ENCODE measurements at regions not wholly inside any gene's neighbourhood (a gene's known extent, or its start where the extent isn't known, plus 50 kb on each side); places are given as distances from the start of the nearest gene placed in this dataset.

DNA sequence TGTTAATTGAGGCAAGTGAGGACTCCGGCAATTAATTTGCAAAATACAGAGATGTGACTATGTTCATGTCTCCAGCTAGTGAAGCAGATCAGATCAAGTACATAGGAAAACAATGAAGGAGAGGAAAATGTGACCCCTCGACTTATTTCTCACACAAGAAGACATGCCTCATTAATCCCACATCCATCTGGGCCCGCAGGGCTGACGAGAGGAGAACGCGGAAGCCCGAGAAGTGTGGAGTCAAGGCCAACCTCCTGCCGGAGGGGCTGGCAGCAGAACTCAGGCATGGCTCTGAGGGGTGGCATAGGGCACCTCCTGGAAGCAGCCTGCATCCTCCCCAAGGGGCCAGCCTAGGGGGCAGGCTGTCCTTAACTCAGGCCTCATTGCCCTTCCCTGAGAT is 54.4 kb downstream of the ZNF503 start:
- no peak for DNase-seq (ENCODE audit: low read depth)

DNA sequence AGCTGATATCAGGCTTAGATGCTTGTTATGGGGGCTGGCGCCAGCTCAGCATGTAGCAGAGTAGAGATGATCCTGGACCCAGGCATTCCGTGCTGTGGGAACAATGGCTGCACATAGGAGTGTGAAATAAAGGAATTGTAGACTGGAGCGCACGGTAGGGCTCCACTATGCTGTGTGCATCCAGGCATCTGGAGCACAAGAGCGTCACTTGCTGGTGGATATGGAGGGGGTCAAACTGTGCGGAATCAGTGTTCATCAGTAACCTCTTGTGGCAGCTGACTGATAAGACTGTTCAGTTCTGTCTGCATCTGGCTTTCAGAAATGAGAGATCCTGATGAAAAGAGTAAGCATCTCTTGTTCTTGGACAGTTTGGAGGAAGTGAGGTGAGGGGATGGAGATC is 55.8 kb downstream of the ZNF503 start:
- DNase-seq (ENCODE audit: low read depth) = no peak

DNA sequence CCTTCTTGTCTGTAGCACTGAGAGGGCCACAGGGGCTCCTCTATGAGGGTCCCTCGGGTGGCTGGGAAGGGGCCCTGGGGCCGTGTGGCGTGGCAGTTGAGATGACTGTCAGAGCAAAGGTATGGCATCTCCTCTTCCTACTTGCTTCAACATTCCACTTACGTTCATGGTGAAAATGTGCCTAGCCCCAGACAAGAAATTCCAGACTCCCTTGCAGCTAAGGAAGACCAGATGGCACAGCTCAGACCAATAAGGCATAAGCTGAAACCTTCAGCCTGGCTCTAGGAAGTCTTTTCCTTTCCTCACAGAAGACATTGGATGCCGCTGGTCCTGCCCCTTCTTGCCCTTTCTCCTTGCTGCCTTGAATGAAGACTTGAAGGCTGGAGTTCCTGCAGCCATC is 57.4 kb downstream of the ZNF503 start:
- DNase-seq (ENCODE audit: low read depth) = no peak

DNA sequence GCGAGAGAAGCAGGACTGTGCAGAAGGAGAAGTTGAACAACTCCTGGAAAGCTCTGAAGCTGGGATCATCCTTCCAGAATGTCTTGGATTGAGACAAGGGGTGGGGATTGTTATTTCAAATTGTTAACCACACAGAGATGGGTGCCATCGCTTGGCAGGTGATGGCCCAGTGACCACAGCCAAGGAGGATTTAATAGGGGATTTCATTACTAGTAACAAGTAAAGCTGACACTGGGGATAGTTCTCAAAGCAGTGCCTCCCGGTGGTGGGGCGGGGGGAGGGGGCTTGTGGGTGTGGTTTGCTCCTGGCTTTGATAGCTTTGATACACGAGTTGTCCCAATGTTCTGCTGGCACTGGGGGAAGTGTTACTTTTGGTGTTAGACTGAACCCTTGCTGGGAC is 59.2 kb downstream of the ZNF503 start:
- DNase-seq (ENCODE audit: low read depth) = no peak

DNA sequence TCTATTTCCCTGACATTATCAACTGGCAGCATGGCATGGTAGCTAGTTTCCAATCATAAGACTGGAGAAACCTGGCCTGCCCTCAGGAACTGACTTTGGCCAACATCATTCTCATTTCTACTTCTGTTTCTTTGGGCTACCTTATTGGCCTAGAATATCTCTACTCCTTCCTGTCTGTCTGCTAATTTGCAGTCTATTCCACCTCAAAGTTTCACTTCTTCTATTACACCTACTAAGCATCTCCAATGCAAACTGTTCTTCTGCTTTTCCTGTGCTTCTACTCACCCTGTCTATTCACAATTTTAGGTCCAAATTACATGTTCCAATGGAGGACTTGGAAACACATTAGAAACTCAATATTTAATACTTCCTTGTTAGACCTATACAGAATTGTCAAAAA is 65.6 kb downstream of the ZNF503 start:
- no peak for DNase-seq (ENCODE audit: low read depth)

DNA sequence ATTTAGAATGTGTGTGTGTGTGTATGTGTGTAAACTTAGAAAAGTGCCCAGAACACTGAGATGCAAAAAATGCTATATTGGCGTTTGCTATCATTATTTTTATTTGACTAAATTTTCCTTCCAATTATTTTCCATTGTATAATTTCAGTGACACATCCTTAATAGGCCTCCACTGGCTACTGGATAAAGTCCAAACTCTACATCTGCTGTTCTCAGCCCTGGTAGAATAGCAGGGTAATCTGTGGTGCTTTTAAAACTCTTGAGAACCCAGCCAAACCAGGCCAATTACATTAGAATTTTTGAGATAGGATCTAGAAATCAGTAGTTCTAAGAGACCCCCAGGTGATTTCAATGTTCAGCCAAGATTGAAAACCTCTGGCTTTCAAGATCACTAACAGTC is 66.4 kb downstream of the ZNF503 start:
- DNase-seq (ENCODE audit: low read depth) = no peak

DNA sequence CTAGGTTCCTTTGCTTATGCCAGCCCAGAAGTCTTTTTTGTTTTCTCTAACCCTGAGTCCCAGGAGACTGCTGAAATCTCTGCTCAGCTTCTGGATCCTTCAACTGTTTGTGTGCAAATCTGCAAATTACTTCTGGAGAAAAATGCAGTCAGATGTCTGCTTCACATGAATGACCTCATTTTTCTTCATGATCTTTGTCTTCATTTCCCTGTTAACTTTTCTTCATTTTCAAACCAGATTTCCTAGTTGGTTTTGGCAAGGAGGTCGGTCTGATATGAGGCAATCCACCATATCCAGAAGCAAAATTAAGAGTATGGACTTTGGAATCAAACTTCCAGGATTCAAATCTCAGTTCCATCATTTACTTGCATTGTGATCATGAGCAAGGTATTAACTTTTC is 66.8 kb downstream of the ZNF503 start:
- no peak for DNase-seq (ENCODE audit: low read depth)

DNA sequence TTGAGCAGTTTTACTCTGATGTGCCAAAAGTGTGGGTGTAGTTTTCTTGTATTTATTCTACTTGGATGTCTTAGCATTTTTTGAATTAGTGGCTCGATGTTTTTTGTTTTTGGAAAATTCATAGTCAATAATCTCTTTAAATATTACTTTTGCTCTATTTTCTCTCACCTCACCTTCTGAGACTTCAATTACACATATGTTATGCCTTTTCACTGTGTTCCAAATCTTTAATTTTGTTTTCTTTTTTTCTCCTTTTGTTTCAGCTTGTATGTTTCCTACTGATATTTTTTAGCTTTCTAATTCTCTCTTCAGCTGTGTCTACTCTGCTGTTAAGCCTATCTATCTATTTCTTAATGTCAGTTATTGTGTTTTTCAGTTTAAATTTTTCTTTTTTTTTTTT is 69.5 kb downstream of the ZNF503 start:
- DNase-seq (ENCODE audit: low read depth) = no peak

DNA sequence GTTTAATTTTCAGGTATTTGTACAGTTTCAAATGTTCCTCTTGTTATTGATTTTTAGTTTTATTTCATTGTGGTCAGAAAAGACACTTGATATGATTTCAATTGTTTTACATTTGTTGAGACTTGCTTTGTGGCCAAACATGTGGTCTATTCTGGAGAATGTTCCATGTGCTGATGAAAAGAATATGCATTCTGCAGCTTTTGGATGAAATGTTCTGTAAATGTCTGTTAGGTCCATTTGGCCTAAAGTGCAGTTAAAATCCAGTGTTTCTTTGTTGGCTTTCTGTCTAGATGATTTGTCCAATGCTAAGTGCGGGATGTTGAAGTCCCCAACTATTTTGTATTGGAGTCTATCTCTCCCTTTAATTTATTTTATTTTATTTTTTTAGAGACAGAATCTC is 70.5 kb downstream of the ZNF503 start:
- no peak for DNase-seq (ENCODE audit: low read depth)

DNA sequence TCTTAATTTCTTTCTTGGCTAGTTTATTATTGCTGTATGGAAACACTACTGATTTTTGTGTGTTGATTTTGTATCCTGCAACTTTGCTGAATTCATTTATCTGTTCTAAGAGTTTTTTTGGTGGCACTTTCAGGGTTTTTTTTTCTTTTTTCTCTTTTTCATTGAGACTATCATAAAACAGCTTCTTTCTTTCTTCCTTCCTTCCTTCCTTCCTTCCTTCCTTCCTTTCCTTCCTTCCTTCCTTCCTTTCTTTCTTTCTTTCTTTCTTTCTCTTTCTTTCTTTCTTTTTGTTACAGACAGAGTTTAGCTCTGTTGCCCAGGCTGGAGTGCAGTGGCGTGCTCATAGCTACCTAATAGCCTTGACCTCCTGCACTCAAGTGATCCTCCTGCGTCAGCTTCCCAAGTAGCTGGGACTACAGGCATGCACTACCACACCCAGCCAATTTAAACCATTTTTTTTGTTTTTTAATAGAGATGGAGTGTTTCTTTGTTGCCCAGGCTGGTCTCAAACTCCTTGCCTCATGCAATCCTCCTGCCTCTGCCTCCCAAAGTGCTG is 72.3 kb downstream of the ZNF503 start:
- DNase-seq (ENCODE audit: low read depth) = no peak

DNA sequence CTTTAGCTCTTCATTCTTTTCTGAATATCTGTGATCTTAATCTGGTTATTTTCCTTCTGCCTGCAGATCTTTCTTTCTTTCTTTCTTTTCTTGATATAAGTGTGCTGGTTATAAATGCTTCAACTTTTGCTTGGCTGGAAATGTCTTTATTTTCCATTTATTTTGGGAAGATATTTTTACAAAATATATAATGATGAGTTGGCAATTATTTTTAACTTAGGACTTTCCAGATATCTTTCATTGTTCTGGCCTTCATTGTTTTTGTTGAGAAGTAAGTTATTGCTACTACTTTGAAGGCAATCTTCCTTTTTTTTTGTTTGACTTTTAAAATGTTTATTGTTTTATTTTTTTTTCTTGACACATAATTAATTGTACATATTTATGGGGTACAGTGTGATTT is 75.3 kb downstream of the ZNF503 start:
- DNase-seq (ENCODE audit: low read depth) = no peak

DNA sequence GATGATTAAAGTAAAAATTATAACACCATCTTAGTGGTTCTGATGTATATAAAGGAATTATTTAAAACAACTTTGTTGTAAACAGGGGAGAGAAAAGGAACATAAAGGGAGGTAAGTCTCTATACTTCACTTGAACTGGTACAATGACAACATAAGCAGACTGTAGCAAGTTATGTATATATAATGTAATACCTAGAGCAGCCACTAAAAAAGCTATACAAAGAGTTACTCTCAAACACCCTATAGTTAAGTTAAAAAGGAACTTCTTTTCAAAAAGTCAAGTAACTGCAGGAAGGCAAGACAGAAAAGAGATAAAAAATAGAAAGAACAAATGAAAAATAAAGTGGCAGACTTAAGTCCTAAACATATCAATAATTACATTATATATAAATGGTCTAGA is 82.3 kb downstream of the ZNF503 start:
- DNase-seq (ENCODE audit: low read depth) = no peak

DNA sequence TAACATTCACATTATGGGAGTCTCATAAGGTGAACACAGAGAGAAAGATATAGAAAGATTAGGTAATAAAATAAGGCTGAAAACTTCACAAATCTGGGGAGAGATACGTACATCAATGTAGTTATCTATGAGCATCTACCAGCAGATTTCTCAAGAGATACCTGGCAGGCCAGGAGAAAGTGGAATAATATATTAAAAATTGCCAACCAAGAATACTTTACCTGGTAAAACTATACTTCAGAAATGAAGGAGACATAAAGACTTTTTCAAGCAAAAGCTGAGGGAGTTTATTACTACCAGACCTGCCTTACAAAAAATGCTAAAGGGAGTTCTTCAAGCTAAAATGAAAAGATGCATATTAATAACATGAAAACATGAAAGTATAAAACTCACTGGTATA is 78.8 kb upstream of the COMTD1 start:
- DNase-seq (ENCODE audit: low read depth) = no peak

DNA sequence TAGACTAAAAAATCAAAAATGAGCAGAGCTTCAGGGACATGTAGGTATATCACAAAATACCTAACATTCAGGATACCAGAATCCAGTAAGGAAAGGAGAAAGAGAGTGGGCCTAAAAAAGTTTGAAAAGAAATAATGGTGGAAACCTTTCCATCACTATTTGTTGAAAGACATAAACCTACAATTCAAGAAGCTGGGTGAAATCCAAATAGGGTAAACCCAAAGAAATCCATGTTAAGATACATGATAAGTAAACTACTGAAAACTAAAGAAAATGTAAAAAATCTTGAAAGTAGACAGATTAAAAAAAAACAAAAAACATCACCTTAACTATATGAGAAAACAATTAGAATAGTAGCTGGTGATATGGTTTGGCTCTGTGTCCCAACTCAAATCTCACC is 76.7 kb upstream of the COMTD1 start:
- no peak for DNase-seq (ENCODE audit: low read depth)

DNA sequence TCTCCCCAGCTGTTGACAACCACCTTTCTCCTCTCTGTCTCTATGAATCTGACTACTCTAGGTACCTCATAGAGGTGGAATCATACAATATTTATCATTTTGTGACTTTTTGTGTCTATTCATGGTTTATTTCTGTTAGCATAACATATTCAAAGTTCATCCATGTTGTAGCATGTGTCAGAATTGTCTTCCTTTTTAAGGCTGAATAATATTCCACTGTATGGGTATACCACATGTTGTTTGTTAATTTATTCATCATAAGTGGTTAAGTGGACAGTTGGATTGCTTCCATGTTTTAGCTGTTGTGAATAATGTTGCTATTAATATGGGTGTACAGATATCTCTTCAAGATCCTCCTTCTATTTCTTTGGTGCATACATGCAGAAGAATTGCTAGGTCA is 69.9 kb upstream of the COMTD1 start:
- DNase-seq (ENCODE audit: low read depth) = no peak

DNA sequence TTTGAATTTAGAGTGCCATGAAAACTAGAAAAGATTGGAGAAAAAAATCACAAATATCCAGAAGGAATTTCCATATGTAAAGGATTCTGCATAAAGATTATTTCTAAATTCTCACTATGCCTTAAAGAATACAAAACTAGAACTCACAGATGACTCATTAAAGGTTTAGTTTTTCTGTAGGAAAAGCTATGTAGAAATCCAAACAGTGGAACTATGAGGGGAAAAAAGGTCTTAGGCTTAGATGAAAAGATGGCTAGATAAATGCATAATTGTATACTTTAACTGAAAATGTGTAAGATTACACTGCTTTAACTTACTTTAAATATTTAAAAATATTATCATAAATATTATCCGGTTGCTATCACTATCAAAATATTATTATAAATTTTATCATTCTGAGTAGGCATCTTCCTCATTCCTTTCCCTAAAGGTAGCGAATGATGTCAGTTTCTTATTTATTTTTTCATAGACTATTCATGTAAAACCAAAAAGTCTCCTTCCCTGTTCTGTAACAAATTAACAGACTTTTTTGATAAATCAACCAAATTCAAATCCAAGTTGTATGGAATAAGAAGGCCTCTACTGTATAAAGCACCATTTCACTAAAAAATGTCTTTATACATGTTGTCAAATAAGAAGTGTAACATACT is 69.1 kb upstream of the COMTD1 start:
- DNase-seq (ENCODE audit: low read depth) = no peak

DNA sequence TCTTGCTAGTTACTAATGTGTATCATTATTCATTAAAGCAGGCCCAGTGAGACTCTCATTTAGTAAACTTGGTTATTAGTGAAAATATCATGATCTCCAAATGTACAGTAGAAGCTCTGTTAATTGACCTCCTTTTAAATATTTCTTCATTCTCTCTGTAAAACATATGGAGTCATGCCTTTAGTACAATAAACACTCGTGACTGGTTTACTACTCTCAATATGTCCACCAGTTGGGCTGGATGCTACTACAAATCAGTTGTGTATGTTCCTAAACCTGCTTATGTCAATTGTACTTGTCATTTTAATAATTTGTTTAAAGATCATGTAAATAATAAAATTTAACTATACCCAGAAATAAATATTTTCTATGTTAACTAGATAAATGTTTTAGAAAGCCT is 68.6 kb upstream of the COMTD1 start:
- no peak for DNase-seq (ENCODE audit: low read depth)

DNA sequence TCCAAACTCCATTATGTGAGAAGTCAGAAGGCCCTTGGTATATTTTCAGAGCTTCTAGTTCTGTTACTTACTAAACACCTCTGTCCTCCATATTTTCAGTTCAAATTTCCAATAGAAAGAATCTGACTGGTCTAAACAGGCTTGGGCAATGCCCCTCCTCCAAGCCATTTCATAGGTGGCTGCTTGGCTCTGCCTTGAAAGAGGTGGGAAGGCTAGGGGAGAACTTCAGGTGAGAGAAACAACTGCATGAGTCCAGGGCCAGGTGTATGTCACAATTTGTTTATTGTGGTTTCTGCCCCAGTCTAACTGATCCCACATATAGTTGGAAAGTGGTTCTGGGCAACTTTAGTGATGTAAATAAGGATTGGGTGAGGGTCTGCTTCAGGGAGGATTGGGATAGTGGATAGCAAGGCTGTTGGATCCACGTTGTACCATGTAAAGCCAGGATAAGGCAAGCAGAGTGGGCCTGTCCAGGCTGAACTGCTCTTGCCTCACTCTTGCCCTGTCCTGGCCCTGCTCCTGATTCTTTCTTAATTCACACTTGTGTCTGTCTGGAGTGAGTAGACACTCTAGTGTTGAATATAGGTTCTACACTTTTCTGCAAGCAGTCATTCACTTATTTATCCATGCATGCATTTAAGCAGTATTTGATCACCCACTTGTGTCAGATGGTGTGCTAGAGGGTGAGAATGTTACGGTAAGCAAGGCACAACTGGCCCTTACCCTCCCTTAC is 67.5 kb upstream of the COMTD1 start:
- DNase-seq (ENCODE audit: low read depth) = no peak

DNA sequence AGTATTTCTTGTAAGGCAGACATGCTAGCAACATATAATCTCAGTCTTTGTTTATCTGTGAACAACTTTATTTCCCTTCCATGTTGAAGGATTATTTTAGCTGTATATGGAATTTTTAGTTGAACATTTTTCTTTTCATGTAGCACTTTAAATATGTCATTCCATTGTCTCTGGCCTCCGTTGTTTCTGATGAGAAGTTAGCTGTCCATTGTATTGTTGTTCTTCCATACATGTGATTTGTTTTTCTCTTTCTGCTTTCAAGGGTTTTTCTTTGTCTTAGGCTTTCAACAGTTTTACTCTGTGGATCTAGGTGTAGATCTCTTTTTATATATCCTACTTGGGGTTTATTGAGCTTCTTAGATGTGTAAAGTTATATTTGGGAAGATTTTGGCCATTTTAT is 66.3 kb upstream of the COMTD1 start:
- DNase-seq (ENCODE audit: low read depth) = no peak

DNA sequence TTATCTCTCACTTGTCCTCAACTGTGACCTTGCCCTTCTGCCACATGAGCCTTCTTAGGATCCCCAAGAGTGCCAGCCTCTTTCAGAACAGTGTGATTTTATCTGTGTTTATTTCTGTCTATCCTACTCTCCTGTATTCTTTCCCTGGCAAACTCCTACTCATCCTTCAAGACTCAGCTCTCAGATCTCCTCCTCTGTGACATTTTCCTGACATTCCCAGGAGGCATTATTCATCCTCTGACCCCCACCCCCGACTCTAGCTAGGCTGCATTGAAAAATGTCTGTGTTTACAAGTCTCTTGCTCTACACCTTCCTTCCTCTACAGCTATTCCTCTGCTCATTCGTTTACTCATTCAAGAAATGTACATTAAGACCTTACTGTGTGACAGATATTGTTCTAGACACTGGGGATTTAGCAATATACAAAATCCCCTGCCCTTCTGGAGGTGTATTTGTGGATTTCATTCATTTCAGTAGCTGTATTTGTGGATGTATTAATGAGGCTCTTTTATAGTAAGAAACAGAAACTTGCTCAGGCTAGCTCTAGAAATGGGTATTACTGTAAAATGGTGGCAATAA is 61.4 kb upstream of the COMTD1 start:
- no peak for DNase-seq (ENCODE audit: low read depth)

DNA sequence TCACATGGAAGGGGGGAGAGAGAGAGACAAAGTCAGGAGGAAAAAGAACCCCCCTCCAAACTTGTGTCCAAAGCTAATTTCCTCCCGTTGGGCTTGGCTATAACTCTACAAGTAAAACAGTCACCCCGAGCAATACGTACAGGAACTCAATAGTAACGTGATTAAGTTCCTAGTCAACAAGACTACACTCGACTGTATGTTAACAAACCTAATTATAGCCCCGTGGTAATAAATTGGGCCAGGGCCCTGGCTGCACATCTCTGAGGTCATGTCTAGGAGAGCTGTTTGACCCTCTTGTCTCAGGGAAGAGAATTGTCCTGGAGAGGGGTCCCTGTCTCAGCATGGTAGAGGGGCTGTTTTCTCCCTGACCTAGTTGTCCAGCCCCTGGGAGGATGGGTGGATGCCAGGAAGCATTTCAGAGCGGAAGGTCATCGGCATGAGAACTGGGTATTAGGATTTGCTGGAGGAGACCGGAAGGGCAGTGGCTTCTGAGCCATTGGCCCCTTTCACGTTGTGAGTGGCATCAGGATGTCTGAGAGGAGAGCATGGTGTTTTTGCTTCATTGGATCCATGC is 60.2 kb upstream of the COMTD1 start:
- DNase-seq (ENCODE audit: low read depth) = no peak

DNA sequence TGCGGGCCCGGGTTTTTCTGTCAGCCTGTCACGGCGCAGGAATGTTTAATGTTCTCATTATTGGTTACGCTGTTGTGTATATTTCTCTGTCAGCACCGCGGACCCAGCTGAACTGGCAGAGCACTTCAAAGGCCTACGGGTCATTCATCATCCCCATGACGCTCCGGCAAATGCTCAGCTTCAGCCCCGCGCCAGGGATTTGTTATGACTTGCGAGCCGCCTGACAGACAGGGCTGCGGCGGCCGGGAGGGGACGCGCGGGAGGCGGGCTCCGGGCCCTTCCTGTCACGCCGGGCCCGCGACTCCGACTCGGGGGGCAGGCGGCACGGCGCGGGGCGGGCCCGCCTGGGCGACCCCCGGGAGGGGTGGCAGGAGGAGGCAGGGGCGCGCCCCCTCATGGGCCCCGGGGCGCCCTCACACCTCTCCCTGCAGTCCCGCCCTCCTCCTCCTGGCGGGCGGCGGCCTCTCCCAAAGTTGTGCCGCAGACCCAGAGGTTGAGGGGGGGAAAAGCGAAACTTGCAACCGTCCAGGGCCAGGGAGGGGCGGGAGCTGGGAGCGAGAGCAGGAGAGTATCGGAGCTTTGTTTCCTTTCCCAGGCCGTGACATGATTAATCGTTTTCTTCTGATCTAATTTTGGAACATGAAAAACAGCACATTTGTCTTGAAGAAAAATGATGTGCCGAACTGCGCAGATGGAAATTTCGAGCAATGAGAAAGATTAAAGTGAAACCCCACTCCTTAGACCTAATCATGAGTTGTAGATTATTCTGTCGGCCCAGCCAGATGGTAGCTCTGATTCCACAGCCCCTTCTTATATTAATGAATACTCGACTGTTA is 59.3 kb upstream of the COMTD1 start:
- DNase-seq (ENCODE audit: low read depth) = peak; percentile 64

All from GM04504 (cell line).